ENCODE measurements at regions not wholly inside any gene's neighbourhood (a gene's known extent, or its start where the extent isn't known, plus 50 kb on each side); places are given as distances from the start of the nearest gene placed in this dataset.
A peak's percentile ranks its signal among the peaks of the same experiment; 100 is the strongest.

DNA sequence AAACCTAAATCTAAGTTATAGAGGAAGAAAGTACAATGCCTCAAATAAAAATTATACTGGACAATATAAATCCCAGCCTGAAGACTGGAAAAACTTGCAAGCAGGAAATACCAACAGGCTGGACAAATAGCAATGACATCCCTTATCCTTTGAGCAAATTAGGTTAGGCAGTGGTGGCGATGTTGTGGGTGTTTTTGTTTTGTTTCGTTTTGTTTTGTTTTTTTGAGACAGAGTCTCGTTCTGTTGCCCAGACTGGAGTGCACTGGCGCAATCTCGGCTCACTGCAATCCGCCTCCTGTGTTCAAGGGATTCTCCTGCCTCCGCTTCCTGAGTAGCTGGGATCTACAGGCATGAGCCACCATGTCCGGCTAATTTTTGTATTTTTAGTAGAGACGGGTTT is 57.3 kb upstream of the TES start:
- H3K36me3 ChIP-seq (ENCODE audit: low read depth, low read length) = no peaks in the 10 kb centered on the region
- H2AFZ ChIP-seq (ENCODE audit: low read length) = no peak overlapping the region; the same call in 1 of the 2 replicates
- TF ChIP-seq EZH2 (IDR thresholded peaks at IDR 0.05; ENCODE audit: low read length, unreplicated experiment) = no peak
- TF ChIP-seq, protein P1, sequence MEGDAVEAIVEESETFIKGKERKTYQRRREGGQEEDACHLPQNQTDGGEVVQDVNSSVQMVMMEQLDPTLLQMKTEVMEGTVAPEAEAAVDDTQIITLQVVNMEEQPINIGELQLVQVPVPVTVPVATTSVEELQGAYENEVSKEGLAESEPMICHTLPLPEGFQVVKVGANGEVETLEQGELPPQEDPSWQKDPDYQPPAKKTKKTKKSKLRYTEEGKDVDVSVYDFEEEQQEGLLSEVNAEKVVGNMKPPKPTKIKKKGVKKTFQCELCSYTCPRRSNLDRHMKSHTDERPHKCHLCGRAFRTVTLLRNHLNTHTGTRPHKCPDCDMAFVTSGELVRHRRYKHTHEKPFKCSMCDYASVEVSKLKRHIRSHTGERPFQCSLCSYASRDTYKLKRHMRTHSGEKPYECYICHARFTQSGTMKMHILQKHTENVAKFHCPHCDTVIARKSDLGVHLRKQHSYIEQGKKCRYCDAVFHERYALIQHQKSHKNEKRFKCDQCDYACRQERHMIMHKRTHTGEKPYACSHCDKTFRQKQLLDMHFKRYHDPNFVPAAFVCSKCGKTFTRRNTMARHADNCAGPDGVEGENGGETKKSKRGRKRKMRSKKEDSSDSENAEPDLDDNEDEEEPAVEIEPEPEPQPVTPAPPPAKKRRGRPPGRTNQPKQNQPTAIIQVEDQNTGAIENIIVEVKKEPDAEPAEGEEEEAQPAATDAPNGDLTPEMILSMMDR (conservative IDR thresholded peaks at IDR 0.05; ENCODE audit: low read depth, low read length) = no peak
- TF ChIP-seq EZH2phosphoT487 (IDR thresholded peaks at IDR 0.05; ENCODE audit: borderline replicate concordance, low read length) = no peak
- no peaks in the 10 kb centered on the region for H3K9me3 ChIP-seq (ENCODE audit: low read length)
- no peak for DNase-seq
- H3F3A ChIP-seq (ENCODE audit: low read length, unreplicated experiment) = peaks cover 6% of the 10 kb centered on the region
- ChIA-PET CTCF (no interaction called here), POLR2A (ENCODE audit: unreplicated experiment) (no interaction called here)
- H4K20me1 ChIP-seq (ENCODE audit: low read length) = no peaks in the 10 kb centered on the region
- BruUV-seq (replicated peaks) = no TSS peak
- intact Hi-C loops (cut with micrococcal nuclease) = loop anchor here (1.0 kb wide), 1 partner anchor 19 kb away; no protein-coding TSS in a partner anchor
- H3K4me3 ChIP-seq (ENCODE audit: low read length) = no peak overlapping the region
- no peak overlapping the region; the same call in 1 of the 2 replicates for H3K4me2 ChIP-seq (ENCODE audit: low read length)
- H3K27me3 ChIP-seq (ENCODE audit: low read length) = no peaks in the 10 kb centered on the region
- peaks cover 36% of the 10 kb centered on the region for H3K4me1 ChIP-seq (ENCODE audit: insufficient read depth, low read length)
- no peaks in the 10 kb centered on the region for H3K79me2 ChIP-seq (ENCODE audit: low read length)
- no peaks in the 10 kb centered on the region for H3K9me2 ChIP-seq (replicated peaks; ENCODE audit: low read length)
- ATAC-seq = 0 out of 2 replicates have a peak, but pooled peaks have one; percentile 16
- H3K27ac ChIP-seq (ENCODE audit: low read length) = no peak overlapping the region
- no peak overlapping the region for H3K9ac ChIP-seq (ENCODE audit: low read length)

DNA sequence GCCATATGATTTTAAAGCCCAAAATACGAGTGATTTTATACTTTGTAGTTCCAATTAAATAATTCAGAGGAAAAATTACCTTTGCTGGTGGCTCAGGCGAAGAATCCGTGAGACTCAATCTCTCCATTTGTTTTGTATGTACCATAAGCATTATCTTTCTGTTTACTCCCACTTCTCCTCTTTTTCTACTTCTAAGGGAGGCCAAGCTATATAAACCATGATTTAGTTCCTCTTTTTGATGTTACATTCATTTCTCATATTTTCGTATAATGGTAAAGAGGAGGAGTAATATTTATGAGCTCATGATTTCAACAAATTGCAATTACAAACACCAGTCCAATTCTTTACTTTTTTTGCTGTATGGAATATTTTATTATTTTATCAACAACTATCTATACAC is 50.6 kb upstream of the TES start:
- CTCF ChIA-PET = no interaction called here
- intact Hi-C loops (cut with micrococcal nuclease) = no loop called here

More for the DNA sequence above, 50.6 kb upstream of the TES start:
- DNase-seq = no peak
- no TSS peak for BruUV-seq (replicated peaks)
- H3K9me3 ChIP-seq (ENCODE audit: low read length) = no peaks in the 10 kb centered on the region
- no peaks in the 10 kb centered on the region for H3K79me2 ChIP-seq (ENCODE audit: low read length)
- H4K20me1 ChIP-seq (ENCODE audit: low read length) = no peaks in the 10 kb centered on the region
- H3K4me2 ChIP-seq (ENCODE audit: low read length) = no peak overlapping the region
- H3K4me3 ChIP-seq (ENCODE audit: low read length) = no peak overlapping the region
- H3K27me3 ChIP-seq (ENCODE audit: low read length) = no peaks in the 10 kb centered on the region
- TF ChIP-seq, protein P1 (conservative IDR thresholded peaks at IDR 0.05; ENCODE audit: low read depth, low read length) = no peak
- TF ChIP-seq EZH2phosphoT487 (IDR thresholded peaks at IDR 0.05; ENCODE audit: borderline replicate concordance, low read length) = no peak
- TF ChIP-seq EZH2 (IDR thresholded peaks at IDR 0.05; ENCODE audit: low read length, unreplicated experiment) = no peak
- POLR2A ChIA-PET (ENCODE audit: unreplicated experiment) = no interaction called here
- no peaks in the 10 kb centered on the region for H3K36me3 ChIP-seq (ENCODE audit: low read depth, low read length)
- H2AFZ ChIP-seq (ENCODE audit: low read length) = no peak overlapping the region
- no peak overlapping the region for H3K9ac ChIP-seq (ENCODE audit: low read length)
- no peaks in the 10 kb centered on the region for H3F3A ChIP-seq (ENCODE audit: low read length, unreplicated experiment)
- H3K9me2 ChIP-seq (replicated peaks; ENCODE audit: low read length) = no peaks in the 10 kb centered on the region
- no peaks in the 10 kb centered on the region for H3K4me1 ChIP-seq (ENCODE audit: insufficient read depth, low read length)
- no peak overlapping the region for H3K27ac ChIP-seq (ENCODE audit: low read length)
- no peak for ATAC-seq
